ENCODE measurements at regions not wholly inside any gene's neighbourhood (a gene's known extent, or its start where the extent isn't known, plus 50 kb on each side); places are given as distances from the start of the nearest gene placed in this dataset.

GRCh38 chr2:109736177-109736827, 57.8 kb upstream of the RGPD5 start:
- peak; percentile 68 for TF ChIP-seq CTCF (conservative IDR thresholded peaks at IDR 0.05; ENCODE audit: low read length)
- TF ChIP-seq EZH2phosphoT487 (IDR thresholded peaks at IDR 0.05; ENCODE audit: borderline replicate concordance, low read depth, low read length): no peak
